ENCODE measurements at regions not wholly inside any gene's neighbourhood (a gene's known extent, or its start where the extent isn't known, plus 50 kb on each side); places are given as distances from the start of the nearest gene placed in this dataset.

- no peak overlapping the region for H3K27ac ChIP-seq (ENCODE audit: low read length, poor library complexity, severe bottlenecking)
- H2AFZ ChIP-seq (ENCODE audit: low read depth, low read length), result no peak overlapping the region
- no peaks in the 10 kb centered on the region for H3K36me3 ChIP-seq (ENCODE audit: control insufficient read depth in 1 of 2, insufficient read depth in 2 of 2, low read depth in 1 of 2, low read length in 2 of 2)
- no peak overlapping the region for H2BK120ac ChIP-seq (ENCODE audit: low read depth, low read length)
- no peaks in the 10 kb centered on the region for H3K79me1 ChIP-seq (replicated peaks; ENCODE audit: low read length, poor library complexity, severe bottlenecking)
- no peak overlapping the region for H3K4ac ChIP-seq (ENCODE audit: low read depth in 1 of 2, low read length in 2 of 2)
- no peak for DNase-seq
- no peak overlapping the region for H3K23ac ChIP-seq (ENCODE audit: low read length in 2 of 2)
- no peak overlapping the region for H2AK5ac ChIP-seq (ENCODE audit: low read length, severe bottlenecking)
- H3K9ac ChIP-seq (ENCODE audit: low read length), result no peak overlapping the region
- H3K4me3 ChIP-seq (ENCODE audit: insufficient read depth in 1 of 2, low read depth in 1 of 2, low read length in 2 of 2), result no peak overlapping the region
- no peaks in the 10 kb centered on the region for H3K9me3 ChIP-seq (ENCODE audit: control insufficient read depth, low read length)
- no peak overlapping the region for H2BK5ac ChIP-seq (ENCODE audit: low read depth, low read length, poor library complexity, severe bottlenecking)
- no peak overlapping the region for H3K4me2 ChIP-seq (ENCODE audit: low read length, poor library complexity, severe bottlenecking)
- H3K27me3 ChIP-seq (ENCODE audit: control insufficient read depth in 1 of 2, insufficient read depth in 1 of 2, low read length in 2 of 2), result peaks cover 0 to 1% of the 10 kb centered on the region in 2 experiments
- H2BK12ac ChIP-seq (ENCODE audit: low read length in 2 of 2), result no peak overlapping the region
- H4K8ac ChIP-seq (ENCODE audit: low read length), result no peak overlapping the region
- no peak overlapping the region for H3K18ac ChIP-seq (ENCODE audit: low read depth in 1 of 2, low read length in 2 of 2)
- no peak overlapping the region for H2BK15ac ChIP-seq (ENCODE audit: low read depth, poor library complexity, severe bottlenecking)
- H4K91ac ChIP-seq (ENCODE audit: low read length), result no peak overlapping the region
- H3K4me1 ChIP-seq (ENCODE audit: control insufficient read depth, insufficient read depth, low read depth, low read length), result peaks cover 4% of the 10 kb centered on the region
- WGBS, result 97% methylated on average over 5 of the region's 5 CpGs
- H3K14ac ChIP-seq (ENCODE audit: low read length in 2 of 2), result no peak overlapping the region
Observed at GRCh38 chr15:45941367-45941766, 306.5 kb downstream of the SQOR start.

GRCh38 chr15:45943240-45943639 is 308.4 kb downstream of the SQOR start:
- H3K27ac ChIP-seq (ENCODE audit: low read length, poor library complexity, severe bottlenecking), result no peak overlapping the region
- H4K8ac ChIP-seq (ENCODE audit: low read length), result no peak overlapping the region
- no peaks in the 10 kb centered on the region for H3K79me1 ChIP-seq (replicated peaks; ENCODE audit: low read length, poor library complexity, severe bottlenecking)
- 74% methylated on average over 4 of the region's 4 CpGs for WGBS
- peaks cover 0 to 9% of the 10 kb centered on the region in 2 experiments for H3K27me3 ChIP-seq (ENCODE audit: control insufficient read depth in 1 of 2, insufficient read depth in 1 of 2, low read length in 2 of 2)
- H3K9ac ChIP-seq (ENCODE audit: low read length), result no peak overlapping the region
- no peak overlapping the region for H2AFZ ChIP-seq (ENCODE audit: low read depth, low read length)
- DNase-seq, result no peak
- H3K23ac ChIP-seq (ENCODE audit: low read length in 2 of 2), result no peak overlapping the region
- peaks cover 4% of the 10 kb centered on the region for H3K4me1 ChIP-seq (ENCODE audit: control insufficient read depth, insufficient read depth, low read depth, low read length)
- H2AK5ac ChIP-seq (ENCODE audit: low read length, severe bottlenecking), result no peak overlapping the region
- no peak overlapping the region for H2BK5ac ChIP-seq (ENCODE audit: low read depth, low read length, poor library complexity, severe bottlenecking)
- no peaks in the 10 kb centered on the region for H3K9me3 ChIP-seq (ENCODE audit: control insufficient read depth, low read length)
- H2BK15ac ChIP-seq (ENCODE audit: low read depth, poor library complexity, severe bottlenecking), result no peak overlapping the region
- no peak overlapping the region for H3K4me3 ChIP-seq (ENCODE audit: insufficient read depth in 1 of 2, low read depth in 1 of 2, low read length in 2 of 2)
- no peak overlapping the region for H2BK120ac ChIP-seq (ENCODE audit: low read depth, low read length)
- no peak overlapping the region for H3K14ac ChIP-seq (ENCODE audit: low read length in 2 of 2)
- no peak overlapping the region for H3K4ac ChIP-seq (ENCODE audit: low read depth in 1 of 2, low read length in 2 of 2)
- no peak overlapping the region for H4K91ac ChIP-seq (ENCODE audit: low read length)
- no peak overlapping the region for H2BK12ac ChIP-seq (ENCODE audit: low read length in 2 of 2)
- no peak overlapping the region for H3K4me2 ChIP-seq (ENCODE audit: low read length, poor library complexity, severe bottlenecking)
- H3K36me3 ChIP-seq (ENCODE audit: control insufficient read depth in 1 of 2, insufficient read depth in 2 of 2, low read depth in 1 of 2, low read length in 2 of 2), result no peaks in the 10 kb centered on the region
- H3K18ac ChIP-seq (ENCODE audit: low read depth in 1 of 2, low read length in 2 of 2), result no peak overlapping the region

GRCh38 chr15:45946111-45946510 is 311.3 kb downstream of the SQOR start:
- Histone ChIP-seq H3K14ac (ENCODE audit: low read length in 2 of 2) (no peak overlapping the region), H2AFZ (ENCODE audit: low read depth, low read length) (no peak overlapping the region), H3K4me1 (ENCODE audit: control insufficient read depth, insufficient read depth, low read depth, low read length) (peaks cover 4% of the 10 kb centered on the region), H4K91ac (ENCODE audit: low read length) (no peak overlapping the region), H3K27ac (ENCODE audit: low read length, poor library complexity, severe bottlenecking) (no peak overlapping the region), H3K23ac (ENCODE audit: low read length in 2 of 2) (no peak overlapping the region), H3K27me3 (ENCODE audit: control insufficient read depth in 1 of 2, insufficient read depth in 1 of 2, low read length in 2 of 2) (peaks cover 0 to 10% of the 10 kb centered on the region in 2 experiments), H3K9ac (ENCODE audit: low read length) (no peak overlapping the region), H2AK5ac (ENCODE audit: low read length, severe bottlenecking) (no peak overlapping the region), H3K4me2 (ENCODE audit: low read length, poor library complexity, severe bottlenecking) (no peak overlapping the region), H2BK120ac (ENCODE audit: low read depth, low read length) (no peak overlapping the region), H3K79me1 (replicated peaks; ENCODE audit: low read length, poor library complexity, severe bottlenecking) (no peaks in the 10 kb centered on the region), H2BK5ac (ENCODE audit: low read depth, low read length, poor library complexity, severe bottlenecking) (no peak overlapping the region), H3K4ac (ENCODE audit: low read depth in 1 of 2, low read length in 2 of 2) (no peak overlapping the region), H3K36me3 (ENCODE audit: control insufficient read depth in 1 of 2, insufficient read depth in 2 of 2, low read depth in 1 of 2, low read length in 2 of 2) (no peaks in the 10 kb centered on the region), H2BK12ac (ENCODE audit: low read length in 2 of 2) (no peak overlapping the region), H2BK15ac (ENCODE audit: low read depth, poor library complexity, severe bottlenecking) (no peak overlapping the region), H3K18ac (ENCODE audit: low read depth in 1 of 2, low read length in 2 of 2) (no peak overlapping the region), H3K4me3 (ENCODE audit: insufficient read depth in 1 of 2, low read depth in 1 of 2, low read length in 2 of 2) (no peak overlapping the region), H3K9me3 (ENCODE audit: control insufficient read depth, low read length) (no peaks in the 10 kb centered on the region), H4K8ac (ENCODE audit: low read length) (no peak overlapping the region)
- no peak for DNase-seq

- no peak overlapping the region for H2BK12ac ChIP-seq (ENCODE audit: low read length in 2 of 2)
- H4K8ac ChIP-seq (ENCODE audit: low read length), result no peak overlapping the region
- H3K4ac ChIP-seq (ENCODE audit: low read depth in 1 of 2, low read length in 2 of 2), result no peak overlapping the region
- H3K14ac ChIP-seq (ENCODE audit: low read length in 2 of 2), result no peak overlapping the region
- no peak overlapping the region for H2BK5ac ChIP-seq (ENCODE audit: low read depth, low read length, poor library complexity, severe bottlenecking)
- no peak overlapping the region for H2BK120ac ChIP-seq (ENCODE audit: low read depth, low read length)
- no peak overlapping the region for H3K4me3 ChIP-seq (ENCODE audit: insufficient read depth in 1 of 2, low read depth in 1 of 2, low read length in 2 of 2)
- H2AK5ac ChIP-seq (ENCODE audit: low read length, severe bottlenecking), result no peak overlapping the region
- no peak overlapping the region for H3K23ac ChIP-seq (ENCODE audit: low read length in 2 of 2)
- H3K36me3 ChIP-seq (ENCODE audit: control insufficient read depth in 1 of 2, insufficient read depth in 2 of 2, low read depth in 1 of 2, low read length in 2 of 2), result no peaks in the 10 kb centered on the region
- no peak overlapping the region for H3K18ac ChIP-seq (ENCODE audit: low read depth in 1 of 2, low read length in 2 of 2)
- no peak overlapping the region for H4K91ac ChIP-seq (ENCODE audit: low read length)
- no peak overlapping the region for H3K9ac ChIP-seq (ENCODE audit: low read length)
- no peaks in the 10 kb centered on the region for H3K79me1 ChIP-seq (replicated peaks; ENCODE audit: low read length, poor library complexity, severe bottlenecking)
- no peaks in the 10 kb centered on the region for H3K9me3 ChIP-seq (ENCODE audit: control insufficient read depth, low read length)
- no peak overlapping the region for H2BK15ac ChIP-seq (ENCODE audit: low read depth, poor library complexity, severe bottlenecking)
- peak overlapping the region; percentile 14 for H2AFZ ChIP-seq (ENCODE audit: low read depth, low read length)
- peaks cover 0 to 10% of the 10 kb centered on the region in 2 experiments for H3K27me3 ChIP-seq (ENCODE audit: control insufficient read depth in 1 of 2, insufficient read depth in 1 of 2, low read length in 2 of 2)
- no peak overlapping the region for H3K4me2 ChIP-seq (ENCODE audit: low read length, poor library complexity, severe bottlenecking)
- no peak for DNase-seq
- no peak overlapping the region for H3K27ac ChIP-seq (ENCODE audit: low read length, poor library complexity, severe bottlenecking)
- peaks cover 3% of the 10 kb centered on the region for H3K4me1 ChIP-seq (ENCODE audit: control insufficient read depth, insufficient read depth, low read depth, low read length)
- WGBS, result 36% methylated on average over 3 of the region's 3 CpGs
Observed at GRCh38 chr15:45948181-45948621, 313.4 kb downstream of the SQOR start.
